ENCODE measurements at regions not wholly inside any gene's neighbourhood (a gene's known extent, or its start where the extent isn't known, plus 50 kb on each side); places are given as distances from the start of the nearest gene placed in this dataset.

GRCh38 chr2:107027205-107027604 lies 141.2 kb upstream of the ST6GAL2 start:
- DNase-seq, result no peak

- no peak for DNase-seq
These were observed 141.8 kb upstream of the ST6GAL2 start for GRCh38 chr2:107027810-107028209.

GRCh38 chr2:107028661-107029060 lies 142.7 kb upstream of the ST6GAL2 start:
- DNase-seq, result no peak

- no peak for DNase-seq
These were observed 150.3 kb upstream of the ST6GAL2 start for GRCh38 chr2:107036293-107036692.

GRCh38 chr2:107062173-107062572 lies 176.2 kb upstream of the ST6GAL2 start:
- no peak for DNase-seq

- DNase-seq, result no peak
These were observed 176.7 kb upstream of the ST6GAL2 start for GRCh38 chr2:107062599-107063220.

GRCh38 chr2:107063228-107063627 lies 177.3 kb upstream of the ST6GAL2 start:
- no peak for DNase-seq

- DNase-seq, result no peak
These were observed 178.8 kb upstream of the ST6GAL2 start for GRCh38 chr2:107064750-107065149.

GRCh38 chr2:107068069-107068916 lies 182.3 kb upstream of the ST6GAL2 start:
- no peak for DNase-seq

- DNase-seq, result no peak
These were observed 183.9 kb upstream of the ST6GAL2 start for GRCh38 chr2:107069890-107070289.

- DNase-seq, result no peak
These were observed 186.4 kb upstream of the ST6GAL2 start for GRCh38 chr2:107072150-107072940.

GRCh38 chr2:107078584-107078983 lies 192.6 kb upstream of the ST6GAL2 start:
- DNase-seq, result no peak

GRCh38 chr2:107086497-107086896 lies 200.5 kb upstream of the ST6GAL2 start:
- no peak for DNase-seq

GRCh38 chr2:107088156-107088555 lies 202.2 kb upstream of the ST6GAL2 start:
- no peak for DNase-seq

GRCh38 chr2:107091163-107091864 lies 205.3 kb upstream of the ST6GAL2 start:
- DNase-seq, result no peak

- DNase-seq, result no peak
These were observed 207.5 kb upstream of the ST6GAL2 start for GRCh38 chr2:107093426-107093957.

- no peak for DNase-seq
These were observed 208.6 kb upstream of the ST6GAL2 start for GRCh38 chr2:107094450-107094986.

GRCh38 chr2:107102176-107102575 lies 216.2 kb upstream of the ST6GAL2 start:
- no peak for DNase-seq

GRCh38 chr2:107107351-107107750 lies 221.4 kb upstream of the ST6GAL2 start:
- no peak for DNase-seq

GRCh38 chr2:107108556-107108955 lies 222.6 kb upstream of the ST6GAL2 start:
- DNase-seq, result no peak

- no peak for DNase-seq
These were observed 225.7 kb upstream of the ST6GAL2 start for GRCh38 chr2:107111623-107112022.

GRCh38 chr2:107112561-107112960 lies 226.6 kb upstream of the ST6GAL2 start:
- DNase-seq, result no peak

All from right forelimb (tissue), 1 donor.